ENCODE measurements at regions not wholly inside any gene's neighbourhood (a gene's known extent, or its start where the extent isn't known, plus 50 kb on each side); places are given as distances from the start of the nearest gene placed in this dataset.

DNA sequence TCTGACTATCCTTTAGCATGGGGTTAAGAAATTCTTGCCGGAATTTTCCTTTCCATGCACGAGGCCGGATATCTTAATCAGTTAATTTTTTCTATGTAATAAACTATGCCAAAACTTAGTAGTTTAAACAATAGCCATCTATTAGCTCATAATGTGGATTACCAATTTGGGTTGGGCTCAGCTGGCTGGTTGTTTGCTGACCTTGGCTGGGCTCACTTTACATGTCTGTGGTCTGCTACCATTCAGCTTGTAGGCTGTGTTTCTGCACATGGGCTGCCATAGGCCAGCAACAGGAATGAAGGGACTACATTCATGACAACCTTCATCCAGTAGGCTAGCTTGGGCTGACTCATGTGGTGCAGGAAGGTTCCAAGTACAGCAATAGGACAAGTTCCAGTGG lies 56.0 kb upstream of the NTPCR start:
- Mint-ChIP-seq H3K4me1 (ENCODE audit: low read depth) (peaks cover 24% of the 10 kb centered on the region), H3K9me3 (ENCODE audit: low read depth) (peaks cover 22% of the 10 kb centered on the region)

GRCh38 chr1:232897949-232898465 lies 52.4 kb upstream of the NTPCR start:
- H3K4me1 Mint-ChIP-seq (ENCODE audit: low read depth): peaks cover 17% of the 10 kb centered on the region
- H3K27ac Mint-ChIP-seq (ENCODE audit: unreplicated experiment): no peak overlapping the region
- no peaks in the 10 kb centered on the region for H3K27me3 Mint-ChIP-seq (ENCODE audit: low read depth)
- H3K4me3 Mint-ChIP-seq (ENCODE audit: unreplicated experiment): no peak overlapping the region
- no peaks in the 10 kb centered on the region for H3K36me3 Mint-ChIP-seq (ENCODE audit: low read depth)
- H3K9me3 Mint-ChIP-seq (ENCODE audit: low read depth): peaks cover 13% of the 10 kb centered on the region
- TF ChIP-seq, protein P1, sequence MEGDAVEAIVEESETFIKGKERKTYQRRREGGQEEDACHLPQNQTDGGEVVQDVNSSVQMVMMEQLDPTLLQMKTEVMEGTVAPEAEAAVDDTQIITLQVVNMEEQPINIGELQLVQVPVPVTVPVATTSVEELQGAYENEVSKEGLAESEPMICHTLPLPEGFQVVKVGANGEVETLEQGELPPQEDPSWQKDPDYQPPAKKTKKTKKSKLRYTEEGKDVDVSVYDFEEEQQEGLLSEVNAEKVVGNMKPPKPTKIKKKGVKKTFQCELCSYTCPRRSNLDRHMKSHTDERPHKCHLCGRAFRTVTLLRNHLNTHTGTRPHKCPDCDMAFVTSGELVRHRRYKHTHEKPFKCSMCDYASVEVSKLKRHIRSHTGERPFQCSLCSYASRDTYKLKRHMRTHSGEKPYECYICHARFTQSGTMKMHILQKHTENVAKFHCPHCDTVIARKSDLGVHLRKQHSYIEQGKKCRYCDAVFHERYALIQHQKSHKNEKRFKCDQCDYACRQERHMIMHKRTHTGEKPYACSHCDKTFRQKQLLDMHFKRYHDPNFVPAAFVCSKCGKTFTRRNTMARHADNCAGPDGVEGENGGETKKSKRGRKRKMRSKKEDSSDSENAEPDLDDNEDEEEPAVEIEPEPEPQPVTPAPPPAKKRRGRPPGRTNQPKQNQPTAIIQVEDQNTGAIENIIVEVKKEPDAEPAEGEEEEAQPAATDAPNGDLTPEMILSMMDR (IDR thresholded peaks at IDR 0.05): no peak
- no peak for DNase-seq (ENCODE audit: low spot score)

More for the DNA sequence above, 56.0 kb upstream of the NTPCR start:
- Mint-ChIP-seq H3K4me3 (ENCODE audit: unreplicated experiment) (no peak overlapping the region), H3K27me3 (ENCODE audit: low read depth) (no peaks in the 10 kb centered on the region), H3K27ac (ENCODE audit: unreplicated experiment) (no peak overlapping the region), H3K36me3 (ENCODE audit: low read depth) (no peaks in the 10 kb centered on the region)
- TF ChIP-seq, protein P1 (IDR thresholded peaks at IDR 0.05): no peak
- no peak for DNase-seq (ENCODE audit: low spot score)

DNA sequence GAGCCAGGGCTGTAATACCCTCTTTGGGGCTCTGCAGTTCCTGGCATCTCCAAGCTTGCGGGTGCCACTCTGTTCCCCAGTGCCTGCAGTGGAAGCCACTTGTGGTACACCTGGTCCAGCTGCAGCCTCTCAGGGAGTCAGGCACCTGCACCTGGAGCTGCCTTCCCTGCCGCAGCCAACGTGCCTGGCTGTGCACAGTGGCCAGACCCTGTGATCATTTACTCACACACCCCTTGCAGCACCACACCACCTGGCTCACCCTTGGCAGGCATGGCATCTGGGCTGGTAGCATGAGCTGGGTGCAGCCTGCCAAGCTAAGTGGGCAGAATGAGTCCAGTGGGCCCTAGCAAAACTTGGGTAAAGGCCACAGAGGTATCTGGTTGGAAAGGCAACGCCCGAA lies 51.1 kb upstream of the NTPCR start:
- Mint-ChIP-seq H3K36me3 (ENCODE audit: low read depth) (no peaks in the 10 kb centered on the region), H3K9me3 (ENCODE audit: low read depth) (peaks cover 7% of the 10 kb centered on the region), H3K27ac (ENCODE audit: unreplicated experiment) (no peak overlapping the region), H3K4me3 (ENCODE audit: unreplicated experiment) (no peak overlapping the region), H3K27me3 (ENCODE audit: low read depth) (no peaks in the 10 kb centered on the region), H3K4me1 (ENCODE audit: low read depth) (peaks cover 17% of the 10 kb centered on the region)
- DNase-seq (ENCODE audit: low spot score): no peak
- TF ChIP-seq, protein P1 (IDR thresholded peaks at IDR 0.05): no peak

DNA sequence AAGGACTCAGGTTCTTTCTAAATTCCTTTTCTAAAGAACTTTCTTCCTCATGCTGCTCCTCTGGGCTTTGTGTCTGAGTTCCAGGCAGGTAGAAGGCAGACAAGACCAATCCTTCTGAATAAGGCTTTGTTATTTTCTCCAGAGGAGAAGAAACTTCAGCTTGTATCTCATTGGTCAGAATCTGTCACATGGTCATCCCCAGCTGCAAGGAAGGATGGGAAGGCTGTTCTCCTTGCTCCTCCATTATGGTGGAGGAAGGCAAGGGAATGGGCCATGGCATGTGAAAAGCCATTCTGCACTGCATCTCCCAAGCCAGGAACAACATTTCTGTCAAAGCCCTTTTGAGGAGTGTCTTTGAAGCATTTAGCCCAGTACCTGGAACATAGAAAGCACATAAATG lies 50.6 kb upstream of the NTPCR start:
- Mint-ChIP-seq H3K9me3 (ENCODE audit: low read depth) (peaks cover 2% of the 10 kb centered on the region), H3K4me1 (ENCODE audit: low read depth) (peaks cover 17% of the 10 kb centered on the region), H3K27me3 (ENCODE audit: low read depth) (no peaks in the 10 kb centered on the region), H3K27ac (ENCODE audit: unreplicated experiment) (no peak overlapping the region), H3K4me3 (ENCODE audit: unreplicated experiment) (no peak overlapping the region), H3K36me3 (ENCODE audit: low read depth) (no peaks in the 10 kb centered on the region)
- TF ChIP-seq, protein P1 (IDR thresholded peaks at IDR 0.05): no peak
- no peak for DNase-seq (ENCODE audit: low spot score)
